ENCODE measurements at regions not wholly inside any gene's neighbourhood (a gene's known extent, or its start where the extent isn't known, plus 50 kb on each side); places are given as distances from the start of the nearest gene placed in this dataset.

- TF ChIP-seq JUND (IDR thresholded peaks at IDR 0.05; ENCODE audit: low read depth, low read length) (no peak), POLR2A (IDR thresholded peaks at IDR 0.05; ENCODE audit: low read depth, low read length) (no peak), E4F1 (IDR thresholded peaks at IDR 0.05; ENCODE audit: borderline replicate concordance, partially characterized antibody) (no peak), MTA3 (IDR thresholded peaks at IDR 0.05; ENCODE audit: borderline replicate concordance, low read length) (no peak), SP1 (IDR thresholded peaks at IDR 0.05; ENCODE audit: low read depth, low read length) (no peak), YY1 (IDR thresholded peaks at IDR 0.05; ENCODE audit: low read depth, low read length) (no peak), BMI1 (IDR thresholded peaks at IDR 0.05; ENCODE audit: borderline replicate concordance) (no peak), ATF7 (IDR thresholded peaks at IDR 0.05; ENCODE audit: low read depth) (no peak)
- TF ChIP-seq, protein P1, sequence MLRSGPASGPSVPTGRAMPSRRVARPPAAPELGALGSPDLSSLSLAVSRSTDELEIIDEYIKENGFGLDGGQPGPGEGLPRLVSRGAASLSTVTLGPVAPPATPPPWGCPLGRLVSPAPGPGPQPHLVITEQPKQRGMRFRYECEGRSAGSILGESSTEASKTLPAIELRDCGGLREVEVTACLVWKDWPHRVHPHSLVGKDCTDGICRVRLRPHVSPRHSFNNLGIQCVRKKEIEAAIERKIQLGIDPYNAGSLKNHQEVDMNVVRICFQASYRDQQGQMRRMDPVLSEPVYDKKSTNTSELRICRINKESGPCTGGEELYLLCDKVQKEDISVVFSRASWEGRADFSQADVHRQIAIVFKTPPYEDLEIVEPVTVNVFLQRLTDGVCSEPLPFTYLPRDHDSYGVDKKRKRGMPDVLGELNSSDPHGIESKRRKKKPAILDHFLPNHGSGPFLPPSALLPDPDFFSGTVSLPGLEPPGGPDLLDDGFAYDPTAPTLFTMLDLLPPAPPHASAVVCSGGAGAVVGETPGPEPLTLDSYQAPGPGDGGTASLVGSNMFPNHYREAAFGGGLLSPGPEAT (IDR thresholded peaks at IDR 0.05; ENCODE audit: low read depth), result no peak
- TF ChIP-seq, protein P2, sequence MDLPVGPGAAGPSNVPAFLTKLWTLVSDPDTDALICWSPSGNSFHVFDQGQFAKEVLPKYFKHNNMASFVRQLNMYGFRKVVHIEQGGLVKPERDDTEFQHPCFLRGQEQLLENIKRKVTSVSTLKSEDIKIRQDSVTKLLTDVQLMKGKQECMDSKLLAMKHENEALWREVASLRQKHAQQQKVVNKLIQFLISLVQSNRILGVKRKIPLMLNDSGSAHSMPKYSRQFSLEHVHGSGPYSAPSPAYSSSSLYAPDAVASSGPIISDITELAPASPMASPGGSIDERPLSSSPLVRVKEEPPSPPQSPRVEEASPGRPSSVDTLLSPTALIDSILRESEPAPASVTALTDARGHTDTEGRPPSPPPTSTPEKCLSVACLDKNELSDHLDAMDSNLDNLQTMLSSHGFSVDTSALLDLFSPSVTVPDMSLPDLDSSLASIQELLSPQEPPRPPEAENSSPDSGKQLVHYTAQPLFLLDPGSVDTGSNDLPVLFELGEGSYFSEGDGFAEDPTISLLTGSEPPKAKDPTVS (IDR thresholded peaks at IDR 0.05; ENCODE audit: low read depth, low read length), result no peak
- TF ChIP-seq, protein P3, sequence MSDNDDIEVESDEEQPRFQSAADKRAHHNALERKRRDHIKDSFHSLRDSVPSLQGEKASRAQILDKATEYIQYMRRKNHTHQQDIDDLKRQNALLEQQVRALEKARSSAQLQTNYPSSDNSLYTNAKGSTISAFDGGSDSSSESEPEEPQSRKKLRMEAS (IDR thresholded peaks at IDR 0.05; ENCODE audit: low read depth, low read length), result no peak
- TF ChIP-seq, protein P4, sequence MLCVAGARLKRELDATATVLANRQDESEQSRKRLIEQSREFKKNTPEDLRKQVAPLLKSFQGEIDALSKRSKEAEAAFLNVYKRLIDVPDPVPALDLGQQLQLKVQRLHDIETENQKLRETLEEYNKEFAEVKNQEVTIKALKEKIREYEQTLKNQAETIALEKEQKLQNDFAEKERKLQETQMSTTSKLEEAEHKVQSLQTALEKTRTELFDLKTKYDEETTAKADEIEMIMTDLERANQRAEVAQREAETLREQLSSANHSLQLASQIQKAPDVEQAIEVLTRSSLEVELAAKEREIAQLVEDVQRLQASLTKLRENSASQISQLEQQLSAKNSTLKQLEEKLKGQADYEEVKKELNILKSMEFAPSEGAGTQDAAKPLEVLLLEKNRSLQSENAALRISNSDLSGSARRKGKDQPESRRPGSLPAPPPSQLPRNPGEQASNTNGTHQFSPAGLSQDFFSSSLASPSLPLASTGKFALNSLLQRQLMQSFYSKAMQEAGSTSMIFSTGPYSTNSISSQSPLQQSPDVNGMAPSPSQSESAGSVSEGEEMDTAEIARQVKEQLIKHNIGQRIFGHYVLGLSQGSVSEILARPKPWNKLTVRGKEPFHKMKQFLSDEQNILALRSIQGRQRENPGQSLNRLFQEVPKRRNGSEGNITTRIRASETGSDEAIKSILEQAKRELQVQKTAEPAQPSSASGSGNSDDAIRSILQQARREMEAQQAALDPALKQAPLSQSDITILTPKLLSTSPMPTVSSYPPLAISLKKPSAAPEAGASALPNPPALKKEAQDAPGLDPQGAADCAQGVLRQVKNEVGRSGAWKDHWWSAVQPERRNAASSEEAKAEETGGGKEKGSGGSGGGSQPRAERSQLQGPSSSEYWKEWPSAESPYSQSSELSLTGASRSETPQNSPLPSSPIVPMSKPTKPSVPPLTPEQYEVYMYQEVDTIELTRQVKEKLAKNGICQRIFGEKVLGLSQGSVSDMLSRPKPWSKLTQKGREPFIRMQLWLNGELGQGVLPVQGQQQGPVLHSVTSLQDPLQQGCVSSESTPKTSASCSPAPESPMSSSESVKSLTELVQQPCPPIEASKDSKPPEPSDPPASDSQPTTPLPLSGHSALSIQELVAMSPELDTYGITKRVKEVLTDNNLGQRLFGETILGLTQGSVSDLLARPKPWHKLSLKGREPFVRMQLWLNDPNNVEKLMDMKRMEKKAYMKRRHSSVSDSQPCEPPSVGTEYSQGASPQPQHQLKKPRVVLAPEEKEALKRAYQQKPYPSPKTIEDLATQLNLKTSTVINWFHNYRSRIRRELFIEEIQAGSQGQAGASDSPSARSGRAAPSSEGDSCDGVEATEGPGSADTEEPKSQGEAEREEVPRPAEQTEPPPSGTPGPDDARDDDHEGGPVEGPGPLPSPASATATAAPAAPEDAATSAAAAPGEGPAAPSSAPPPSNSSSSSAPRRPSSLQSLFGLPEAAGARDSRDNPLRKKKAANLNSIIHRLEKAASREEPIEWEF (IDR thresholded peaks at IDR 0.05; ENCODE audit: insufficient replicate concordance, low read depth, low read length), result no peak
Observed at GRCh38 chr13:58583966-58584365, 952.4 kb downstream of the PCDH17 start.

More at GRCh38 chr13:58583966-58584365, 952.4 kb downstream of the PCDH17 start:
- in situ Hi-C loops (cut with MboI), result no loop called here
- no peak overlapping the region for H3K27ac ChIP-seq (ENCODE audit: control insufficient read depth, insufficient read depth)
- CTCF ChIA-PET, result no interaction called here
- SMC1A ChIA-PET (ENCODE audit: uncharacterized antibody, unreplicated experiment), result no interaction called here
- no peaks in the 10 kb centered on the region for H3K9me3 ChIP-seq (replicated peaks; ENCODE audit: control insufficient read depth, insufficient read depth, low read length)
- 33% methylated on average over 1 of the region's 1 CpG for WGBS (ENCODE audit: insufficient coverage, insufficient replicate concordance, low lambda C conversion rate, missing lambda C conversion rate)
- H3K4me3 ChIP-seq, result no peak overlapping the region
- H3K4me1 ChIP-seq (ENCODE audit: control insufficient read depth, insufficient read depth, low read length), result no peaks in the 10 kb centered on the region
- no TSS peak for BruUV-seq (replicated peaks)
- POLR2A ChIA-PET, result no interaction called here
- H3K9ac ChIP-seq (ENCODE audit: control insufficient read depth, insufficient read depth, low read length), result no peak overlapping the region
- DNase-seq (ENCODE audit: low read depth, low spot score), result no peak
- no peak overlapping the region for H2AFZ ChIP-seq (ENCODE audit: control insufficient read depth, low read depth, low read length)
- no peak overlapping the region for H3K4me2 ChIP-seq (ENCODE audit: control insufficient read depth, insufficient read depth)
- no peak for ATAC-seq
- intact Hi-C loops (cut with micrococcal nuclease; ENCODE audit: unreplicated experiment), result no loop called here
- H3K27me3 ChIP-seq (replicated peaks in 1 of 2; ENCODE audit: control insufficient read depth in 2 of 2, insufficient read depth in 2 of 2, low read length in 1 of 2), result no peaks in the 10 kb centered on the region
- no peaks in the 10 kb centered on the region for H4K20me1 ChIP-seq (ENCODE audit: control insufficient read depth, insufficient read depth)
- no peaks in the 10 kb centered on the region for H3K79me2 ChIP-seq (ENCODE audit: control insufficient read depth, insufficient read depth, low read length)
- RAD21 ChIA-PET (ENCODE audit: unreplicated experiment), result no interaction called here
- no peaks in the 10 kb centered on the region for H3K36me3 ChIP-seq (ENCODE audit: control insufficient read depth in 2 of 2, insufficient read depth in 2 of 2, low read length in 1 of 2)
- no peak for FAIRE-seq
